ENCODE measurements at regions not wholly inside any gene's neighbourhood (a gene's known extent, or its start where the extent isn't known, plus 50 kb on each side); places are given as distances from the start of the nearest gene placed in this dataset.

GRCh38 chr13:105918842-105919741 is 616.4 kb downstream of the EFNB2 start:
- Mint-ChIP-seq H3K36me3 (no peaks in the 10 kb centered on the region), H3K27ac (no peak overlapping the region), H3K4me3 (no peak overlapping the region), H3K9me3 (peaks cover 12% of the 10 kb centered on the region), H3K27me3 (no peaks in the 10 kb centered on the region), H3K4me1 (ENCODE audit: low read depth in 2 of 2) (no peaks in the 10 kb centered on the region)
- ATAC-seq: no peak
- DNase-seq (ENCODE audit: low spot score): no peak

GRCh38 chr13:105915146-105915850 is 620.2 kb downstream of the EFNB2 start:
- Mint-ChIP-seq H3K27me3 (peaks cover 0 to 2% of the 10 kb centered on the region in 2 donors), H3K4me3 (no peak overlapping the region), H3K4me1 (ENCODE audit: low read depth in 2 of 2) (no peaks in the 10 kb centered on the region), H3K9me3 (peaks cover 2% of the 10 kb centered on the region), H3K27ac (no peak overlapping the region), H3K36me3 (no peaks in the 10 kb centered on the region)
- ATAC-seq (no peak), DNase-seq (ENCODE audit: low spot score) (no peak)

- Mint-ChIP-seq H3K9me3 (peaks cover 2% of the 10 kb centered on the region), H3K4me3 (no peak overlapping the region), H3K27me3 (peaks cover 0 to 2% of the 10 kb centered on the region in 2 donors), H3K27ac (no peak overlapping the region), H3K4me1 (ENCODE audit: low read depth in 2 of 2) (no peaks in the 10 kb centered on the region), H3K36me3 (no peaks in the 10 kb centered on the region)
- no peak for ATAC-seq
- no peak for DNase-seq (ENCODE audit: low spot score)
Measured at GRCh38 chr13:105914291-105915036, 621.0 kb downstream of the EFNB2 start.

- no peaks in the 10 kb centered on the region for H3K9me3 Mint-ChIP-seq
- no peak for DNase-seq (ENCODE audit: low spot score)
- H3K4me1 Mint-ChIP-seq (ENCODE audit: low read depth in 2 of 2): peaks cover 6 to 10% of the 10 kb centered on the region in 2 donors
- H3K36me3 Mint-ChIP-seq: no peaks in the 10 kb centered on the region
- H3K27ac Mint-ChIP-seq: no peak overlapping the region
- ATAC-seq: no peak
- H3K4me3 Mint-ChIP-seq: peak overlapping the region; percentile 16
- peaks cover 0 to 6% of the 10 kb centered on the region in 2 donors for H3K27me3 Mint-ChIP-seq
Measured at GRCh38 chr13:105908586-105908985, 626.9 kb downstream of the EFNB2 start.

GRCh38 chr13:105907319-105908019 is 628.0 kb downstream of the EFNB2 start:
- H3K9me3 Mint-ChIP-seq: no peaks in the 10 kb centered on the region
- ATAC-seq: no peak

GRCh38 chr13:105906746-105907145 is 628.7 kb downstream of the EFNB2 start:
- DNase-seq (ENCODE audit: low spot score): no peak
- Mint-ChIP-seq H3K27me3 (peaks cover 0 to 6% of the 10 kb centered on the region in 2 donors), H3K4me1 (ENCODE audit: low read depth in 2 of 2) (peaks cover 6 to 10% of the 10 kb centered on the region in 2 donors), H3K9me3 (no peaks in the 10 kb centered on the region), H3K4me3 (no peak overlapping the region), H3K36me3 (no peaks in the 10 kb centered on the region), H3K27ac (no peak overlapping the region)
- no peak for ATAC-seq

More at GRCh38 chr13:105907319-105908019, 628.0 kb downstream of the EFNB2 start:
- peaks cover 0 to 6% of the 10 kb centered on the region in 2 donors for H3K27me3 Mint-ChIP-seq
- H3K27ac Mint-ChIP-seq: no peak overlapping the region
- H3K36me3 Mint-ChIP-seq: no peaks in the 10 kb centered on the region
- H3K4me1 Mint-ChIP-seq (ENCODE audit: low read depth in 2 of 2): peaks cover 6 to 10% of the 10 kb centered on the region in 2 donors
- no peak overlapping the region for H3K4me3 Mint-ChIP-seq
- DNase-seq (ENCODE audit: low spot score): no peak

GRCh38 chr13:105904034-105904742 is 631.3 kb downstream of the EFNB2 start:
- Mint-ChIP-seq H3K36me3 (no peaks in the 10 kb centered on the region), H3K9me3 (no peaks in the 10 kb centered on the region), H3K4me1 (ENCODE audit: low read depth in 2 of 2) (peaks cover 6 to 10% of the 10 kb centered on the region in 2 donors), H3K27ac (no peak overlapping the region), H3K4me3 (no peak overlapping the region), H3K27me3 (peaks cover 0 to 5% of the 10 kb centered on the region in 2 donors)
- no peak for ATAC-seq
- no peak for DNase-seq (ENCODE audit: low spot score)

- peaks cover 0 to 2% of the 10 kb centered on the region in 2 donors for H3K27me3 Mint-ChIP-seq
- H3K27ac Mint-ChIP-seq: no peak overlapping the region
- H3K4me3 Mint-ChIP-seq: no peak overlapping the region
- no peaks in the 10 kb centered on the region for H3K4me1 Mint-ChIP-seq (ENCODE audit: low read depth in 2 of 2)
- ATAC-seq (no peak), DNase-seq (ENCODE audit: low spot score) (no peak)
- H3K36me3 Mint-ChIP-seq: no peaks in the 10 kb centered on the region
- H3K9me3 Mint-ChIP-seq: peaks cover 4% of the 10 kb centered on the region
Measured at GRCh38 chr13:105902396-105902795, 633.1 kb downstream of the EFNB2 start.

GRCh38 chr13:105897575-105897974 is 637.9 kb downstream of the EFNB2 start:
- Mint-ChIP-seq H3K27ac (no peak overlapping the region), H3K9me3 (peaks cover 4% of the 10 kb centered on the region), H3K36me3 (no peaks in the 10 kb centered on the region), H3K4me1 (ENCODE audit: low read depth in 2 of 2) (no peaks in the 10 kb centered on the region), H3K4me3 (no peak overlapping the region), H3K27me3 (no peaks in the 10 kb centered on the region)
- ATAC-seq (no peak), DNase-seq (ENCODE audit: low spot score) (no peak)

- Mint-ChIP-seq H3K4me1 (ENCODE audit: low read depth in 2 of 2) (no peaks in the 10 kb centered on the region), H3K27me3 (no peaks in the 10 kb centered on the region), H3K27ac (no peak overlapping the region), H3K36me3 (no peaks in the 10 kb centered on the region), H3K9me3 (peaks cover 6% of the 10 kb centered on the region), H3K4me3 (no peak overlapping the region)
- DNase-seq (ENCODE audit: low spot score) (no peak), ATAC-seq (no peak)
Measured at GRCh38 chr13:105894697-105895096, 640.8 kb downstream of the EFNB2 start.

GRCh38 chr13:105890509-105890908 is 645.0 kb downstream of the EFNB2 start:
- no peaks in the 10 kb centered on the region for H3K27me3 Mint-ChIP-seq
- no peak overlapping the region for H3K27ac Mint-ChIP-seq
- peaks cover 10% of the 10 kb centered on the region for H3K9me3 Mint-ChIP-seq
- no peak for ATAC-seq
- no peaks in the 10 kb centered on the region for H3K4me1 Mint-ChIP-seq (ENCODE audit: low read depth in 2 of 2)
- H3K4me3 Mint-ChIP-seq: no peak overlapping the region
- DNase-seq (ENCODE audit: low spot score): no peak
- H3K36me3 Mint-ChIP-seq: no peaks in the 10 kb centered on the region

GRCh38 chr13:105878119-105878700 is 657.3 kb downstream of the EFNB2 start:
- Mint-ChIP-seq H3K4me1 (ENCODE audit: low read depth in 2 of 2) (no peaks in the 10 kb centered on the region), H3K27me3 (no peaks in the 10 kb centered on the region), H3K36me3 (no peaks in the 10 kb centered on the region), H3K4me3 (no peak overlapping the region), H3K9me3 (no peaks in the 10 kb centered on the region), H3K27ac (no peak overlapping the region)
- no peak for ATAC-seq
- no peak for DNase-seq (ENCODE audit: low spot score)
